ENCODE measurements at regions not wholly inside any gene's neighbourhood (a gene's known extent, or its start where the extent isn't known, plus 50 kb on each side); places are given as distances from the start of the nearest gene placed in this dataset.
"Not testable (repeated sequence)": the region's sequence is repeated elsewhere in the genome, so short reads cannot be mapped to it uniquely, and the experiment has no call there.

DNA sequence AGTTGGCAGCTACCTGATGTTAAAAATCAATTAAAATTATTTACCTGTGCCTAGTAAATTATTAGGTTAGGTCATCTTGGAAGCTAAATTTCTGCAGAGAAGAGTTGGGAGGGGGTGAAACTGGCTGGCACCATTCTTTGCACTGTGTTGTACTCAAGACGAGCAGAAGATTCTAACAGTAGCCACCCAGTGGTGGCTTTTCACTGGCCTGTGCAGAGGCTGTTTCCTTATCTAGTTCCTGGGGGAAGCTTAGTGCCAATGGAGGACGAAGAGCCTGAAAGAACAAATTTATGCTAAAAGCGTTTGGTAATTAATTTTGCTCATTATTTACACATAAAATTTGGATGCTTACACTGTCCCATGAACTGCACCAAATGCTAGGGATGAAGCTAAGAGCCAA lies 595.3 kb downstream of the XPNPEP1 start:
- ATAC-seq (ENCODE audit: low FRiP score in 2 of 2) (no peak), DNase-seq (no peak)
- H3K27me3 ChIP-seq = no peaks in the 10 kb centered on the region
- TF ChIP-seq POLR2AphosphoS5 (IDR thresholded peaks at IDR 0.05) (no peak), POLR2A (IDR thresholded peaks at IDR 0.05) (no peak), EP300 (IDR thresholded peaks at IDR 0.05) (no peak)
- TF ChIP-seq, protein P1, sequence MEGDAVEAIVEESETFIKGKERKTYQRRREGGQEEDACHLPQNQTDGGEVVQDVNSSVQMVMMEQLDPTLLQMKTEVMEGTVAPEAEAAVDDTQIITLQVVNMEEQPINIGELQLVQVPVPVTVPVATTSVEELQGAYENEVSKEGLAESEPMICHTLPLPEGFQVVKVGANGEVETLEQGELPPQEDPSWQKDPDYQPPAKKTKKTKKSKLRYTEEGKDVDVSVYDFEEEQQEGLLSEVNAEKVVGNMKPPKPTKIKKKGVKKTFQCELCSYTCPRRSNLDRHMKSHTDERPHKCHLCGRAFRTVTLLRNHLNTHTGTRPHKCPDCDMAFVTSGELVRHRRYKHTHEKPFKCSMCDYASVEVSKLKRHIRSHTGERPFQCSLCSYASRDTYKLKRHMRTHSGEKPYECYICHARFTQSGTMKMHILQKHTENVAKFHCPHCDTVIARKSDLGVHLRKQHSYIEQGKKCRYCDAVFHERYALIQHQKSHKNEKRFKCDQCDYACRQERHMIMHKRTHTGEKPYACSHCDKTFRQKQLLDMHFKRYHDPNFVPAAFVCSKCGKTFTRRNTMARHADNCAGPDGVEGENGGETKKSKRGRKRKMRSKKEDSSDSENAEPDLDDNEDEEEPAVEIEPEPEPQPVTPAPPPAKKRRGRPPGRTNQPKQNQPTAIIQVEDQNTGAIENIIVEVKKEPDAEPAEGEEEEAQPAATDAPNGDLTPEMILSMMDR (IDR thresholded peaks at IDR 0.05) = no peak
- no peaks in the 10 kb centered on the region for H3K4me1 ChIP-seq
- no peaks in the 10 kb centered on the region for H3K9me3 ChIP-seq
- H3K27ac ChIP-seq = no peak overlapping the region
- H3K36me3 ChIP-seq = no peaks in the 10 kb centered on the region
- 65 to 71% methylated on average over 3 of the region's 3 CpGs for WGBS, 2 donors
- no peak overlapping the region for H3K4me3 ChIP-seq

DNA sequence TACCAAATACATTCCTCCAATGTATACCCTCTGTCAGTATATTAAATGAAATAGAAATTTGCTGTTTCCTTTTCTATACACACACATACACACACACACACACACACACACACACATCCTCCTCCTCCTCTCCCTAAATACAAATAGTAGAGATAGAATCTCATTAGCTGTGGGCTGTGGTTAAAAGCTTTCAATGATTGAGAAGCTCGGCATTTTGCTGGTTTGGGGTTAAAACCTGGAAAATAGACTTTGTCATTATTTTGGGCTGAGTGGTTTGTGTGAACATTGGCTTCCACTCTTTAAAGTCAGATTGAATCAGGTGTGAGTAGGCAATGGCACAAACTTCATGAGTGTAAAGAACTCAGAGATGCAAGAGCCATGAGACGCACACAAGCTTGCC lies 596.0 kb downstream of the XPNPEP1 start:
- H3K4me3 ChIP-seq = no peak overlapping the region
- DNase-seq = no peak
- H3K4me1 ChIP-seq = no peaks in the 10 kb centered on the region
- no peaks in the 10 kb centered on the region for H3K9me3 ChIP-seq
- ATAC-seq (ENCODE audit: low FRiP score in 2 of 2) = no peak
- no peaks in the 10 kb centered on the region for H3K27me3 ChIP-seq
- 83 to 92% methylated on average over 2 of the region's 2 CpGs for WGBS, 2 donors
- TF ChIP-seq, protein P1 (IDR thresholded peaks at IDR 0.05) = no peak
- TF ChIP-seq POLR2AphosphoS5 (IDR thresholded peaks at IDR 0.05) = no peak
- no peak for TF ChIP-seq POLR2A (IDR thresholded peaks at IDR 0.05)
- no peak overlapping the region for H3K27ac ChIP-seq
- H3K36me3 ChIP-seq = no peaks in the 10 kb centered on the region

DNA sequence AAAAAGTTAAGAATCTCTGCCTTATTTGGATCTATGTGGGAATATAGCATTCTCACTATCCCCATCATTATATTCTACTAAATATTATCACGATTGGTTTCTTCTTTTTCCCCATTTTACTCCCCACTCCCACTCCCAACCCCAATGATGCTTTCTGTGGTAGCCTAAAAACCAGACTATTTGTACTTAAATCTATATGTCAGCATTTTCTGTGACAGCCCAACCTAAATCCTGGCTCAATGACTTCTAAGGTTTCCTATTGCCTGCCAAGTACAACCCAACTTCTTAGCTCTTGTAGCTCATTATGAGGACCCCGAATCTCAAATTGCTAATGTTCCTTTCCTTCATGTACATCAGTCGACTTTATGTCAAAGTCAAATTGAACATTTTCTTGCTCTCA lies 598.6 kb downstream of the XPNPEP1 start:
- no peak for ATAC-seq (ENCODE audit: low FRiP score in 2 of 2)

DNA sequence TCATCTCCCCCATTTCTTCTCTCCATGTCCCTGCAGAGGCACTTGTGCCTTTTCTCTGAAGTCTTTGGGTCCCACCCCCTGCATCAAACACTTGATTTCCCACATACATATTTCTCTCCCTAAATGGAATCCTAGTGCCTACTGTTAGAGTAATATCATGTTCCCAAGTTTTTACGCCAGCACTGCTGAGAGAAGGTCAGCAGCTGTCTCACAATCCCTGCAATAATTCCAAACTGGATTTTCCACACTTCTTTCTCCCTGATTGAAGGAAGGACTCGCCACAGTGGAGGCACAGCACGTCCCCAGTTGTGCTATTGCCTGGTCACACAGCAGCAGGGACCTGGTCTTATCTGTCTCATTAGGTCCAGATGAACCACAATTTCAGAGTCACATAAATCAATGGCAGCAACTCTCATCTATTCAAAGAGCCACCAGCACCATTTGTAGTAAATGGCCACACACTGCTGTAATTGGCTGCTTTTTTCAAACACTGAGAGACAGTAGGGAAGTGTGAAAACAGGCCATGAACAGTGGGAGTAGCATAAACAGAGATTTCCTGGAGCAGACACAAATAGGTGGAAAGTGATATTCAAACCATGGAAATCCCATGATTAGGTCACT lies 605.5 kb downstream of the XPNPEP1 start:
- H3K27ac ChIP-seq = no peak overlapping the region
- no peaks in the 10 kb centered on the region for H3K9me3 ChIP-seq
- 61 to 74% methylated on average over 3 of the region's 3 CpGs for WGBS, 2 donors
- no peak for ATAC-seq (ENCODE audit: low FRiP score in 2 of 2)
- DNase-seq = no peak
- H3K4me3 ChIP-seq = no peak overlapping the region
- H3K36me3 ChIP-seq = no peaks in the 10 kb centered on the region
- no peaks in the 10 kb centered on the region for H3K4me1 ChIP-seq
- no peaks in the 10 kb centered on the region for H3K27me3 ChIP-seq
- TF ChIP-seq EP300 (IDR thresholded peaks at IDR 0.05) = no peak
- no peak for TF ChIP-seq POLR2A (IDR thresholded peaks at IDR 0.05)
- TF ChIP-seq, protein P1 (IDR thresholded peaks at IDR 0.05) = no peak
- no peak for TF ChIP-seq POLR2AphosphoS5 (IDR thresholded peaks at IDR 0.05)

More for the DNA sequence above, 598.6 kb downstream of the XPNPEP1 start:
- TF ChIP-seq POLR2AphosphoS5 (IDR thresholded peaks at IDR 0.05) (no peak), POLR2A (IDR thresholded peaks at IDR 0.05) (no peak), EP300 (IDR thresholded peaks at IDR 0.05) (no peak)
- TF ChIP-seq, protein P1 (IDR thresholded peaks at IDR 0.05) = no peak
- Histone ChIP-seq H3K27ac (no peak overlapping the region), H3K27me3 (no peaks in the 10 kb centered on the region), H3K9me3 (no peaks in the 10 kb centered on the region), H3K36me3 (no peaks in the 10 kb centered on the region), H3K4me1 (no peaks in the 10 kb centered on the region), H3K4me3 (no peak overlapping the region)
- DNase-seq = no peak
- WGBS, 2 donors = 86 to 91% methylated on average over 3 of the region's 3 CpGs

DNA sequence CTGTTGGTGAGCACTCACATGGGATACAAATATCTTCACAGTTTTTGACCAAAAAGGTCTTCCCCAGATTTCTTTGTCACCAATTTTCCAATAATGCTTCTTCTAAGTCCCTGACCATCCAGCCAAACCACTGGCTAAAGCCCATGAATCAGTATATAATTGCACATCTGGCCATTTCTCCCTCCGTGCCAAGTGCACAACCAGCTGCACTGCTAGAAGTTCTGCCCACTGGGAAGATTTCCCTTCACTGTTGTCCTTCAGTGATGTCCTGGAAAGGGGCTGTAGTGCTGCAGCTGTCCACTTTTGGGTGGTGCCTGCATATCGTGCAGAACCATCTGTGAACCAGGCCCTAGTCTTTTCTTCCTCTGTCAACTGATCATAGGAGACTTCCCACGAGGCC lies 609.3 kb downstream of the XPNPEP1 start:
- 69 to 76% methylated on average over 3 of the region's 3 CpGs for WGBS, 2 donors

DNA sequence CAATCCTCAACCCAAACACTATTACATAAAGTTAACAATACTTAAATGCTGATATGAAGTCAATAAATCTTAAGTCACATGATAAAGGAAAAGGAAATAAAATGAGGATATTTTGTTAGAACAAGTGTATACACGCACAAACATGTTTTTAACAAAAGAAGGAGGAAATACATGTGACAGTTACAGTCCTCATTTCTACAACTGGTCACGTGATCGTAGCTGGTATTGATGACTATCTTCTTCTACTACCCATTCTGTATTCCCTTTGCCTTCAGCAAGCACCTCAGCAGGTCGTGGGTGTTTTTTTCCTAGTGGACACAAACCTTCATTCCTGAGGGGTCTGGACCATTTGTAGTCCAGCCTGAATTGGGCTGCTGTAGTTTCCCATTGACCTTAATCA lies 610.8 kb downstream of the XPNPEP1 start:
- DNase-seq; H3K27ac ChIP-seq; H3K9me3 ChIP-seq; H3K27me3 ChIP-seq; H3K4me3 ChIP-seq; H3K36me3 ChIP-seq; ATAC-seq (ENCODE audit: low FRiP score in 2 of 2); H3K4me1 ChIP-seq: not testable (repeated sequence)
- WGBS, 2 donors = 76 to 83% methylated on average over 4 of the region's 4 CpGs

More for the DNA sequence above, 609.3 kb downstream of the XPNPEP1 start:
- not testable (repeated sequence) for H3K9me3 ChIP-seq; H3K4me1 ChIP-seq; ATAC-seq (ENCODE audit: low FRiP score in 2 of 2); H3K27ac ChIP-seq; DNase-seq; H3K4me3 ChIP-seq; H3K27me3 ChIP-seq; H3K36me3 ChIP-seq

Data from upper lobe of left lung (tissue), 6 donors.